ENCODE measurements at regions not wholly inside any gene's neighbourhood (a gene's known extent, or its start where the extent isn't known, plus 50 kb on each side); places are given as distances from the start of the nearest gene placed in this dataset.

- TF ChIP-seq, protein P1, sequence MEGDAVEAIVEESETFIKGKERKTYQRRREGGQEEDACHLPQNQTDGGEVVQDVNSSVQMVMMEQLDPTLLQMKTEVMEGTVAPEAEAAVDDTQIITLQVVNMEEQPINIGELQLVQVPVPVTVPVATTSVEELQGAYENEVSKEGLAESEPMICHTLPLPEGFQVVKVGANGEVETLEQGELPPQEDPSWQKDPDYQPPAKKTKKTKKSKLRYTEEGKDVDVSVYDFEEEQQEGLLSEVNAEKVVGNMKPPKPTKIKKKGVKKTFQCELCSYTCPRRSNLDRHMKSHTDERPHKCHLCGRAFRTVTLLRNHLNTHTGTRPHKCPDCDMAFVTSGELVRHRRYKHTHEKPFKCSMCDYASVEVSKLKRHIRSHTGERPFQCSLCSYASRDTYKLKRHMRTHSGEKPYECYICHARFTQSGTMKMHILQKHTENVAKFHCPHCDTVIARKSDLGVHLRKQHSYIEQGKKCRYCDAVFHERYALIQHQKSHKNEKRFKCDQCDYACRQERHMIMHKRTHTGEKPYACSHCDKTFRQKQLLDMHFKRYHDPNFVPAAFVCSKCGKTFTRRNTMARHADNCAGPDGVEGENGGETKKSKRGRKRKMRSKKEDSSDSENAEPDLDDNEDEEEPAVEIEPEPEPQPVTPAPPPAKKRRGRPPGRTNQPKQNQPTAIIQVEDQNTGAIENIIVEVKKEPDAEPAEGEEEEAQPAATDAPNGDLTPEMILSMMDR (conservative IDR thresholded peaks at IDR 0.05), result no peak
- no peak for TF ChIP-seq ZFX (IDR thresholded peaks at IDR 0.05)
These were observed 625.5 kb upstream of the RORB start for GRCh38 chr9:73871636-73872035.

Measured in C4-2B (cell line).